ENCODE measurements at regions not wholly inside any gene's neighbourhood (a gene's known extent, or its start where the extent isn't known, plus 50 kb on each side); places are given as distances from the start of the nearest gene placed in this dataset.

GRCh38 chr9:10843151-10843550, 230.3 kb upstream of the PTPRD start:
- H3K9me3 ChIP-seq (ENCODE audit: control insufficient read depth, insufficient read depth, low read depth, low read length), result no peaks in the 10 kb centered on the region
- ATAC-seq (no peak), DNase-seq (ENCODE audit: low read depth, low spot score) (no peak)
- no peak overlapping the region for H3K27ac ChIP-seq (ENCODE audit: low read length)
- ChIA-PET POLR2A (no interaction called here), CTCF (no interaction called here)
- no peaks in the 10 kb centered on the region for H3K36me3 ChIP-seq (ENCODE audit: control insufficient read depth, insufficient read depth, low read length)
- no TSS peak for BruUV-seq (replicated peaks)
- no peaks in the 10 kb centered on the region for H3K4me1 ChIP-seq (ENCODE audit: control insufficient read depth, insufficient read depth, low read length)
- no peak for TF ChIP-seq REST (IDR thresholded peaks at IDR 0.05; ENCODE audit: insufficient read depth in 1 of 2, low read depth in 2 of 2, low read length in 1 of 2)
- no peak for TF ChIP-seq CTCF (IDR thresholded peaks at IDR 0.05)
- no peak for TF ChIP-seq TCF7L2 (IDR thresholded peaks at IDR 0.05; ENCODE audit: low read depth, low read length)
- no peak for TF ChIP-seq POLR2AphosphoS5 (IDR thresholded peaks at IDR 0.05; ENCODE audit: low read depth, low read length)
- no peak for TF ChIP-seq SIN3A (IDR thresholded peaks at IDR 0.05; ENCODE audit: borderline replicate concordance, insufficient read depth, low read depth, low read length)
- intact Hi-C loops (cut with micrococcal nuclease; ENCODE audit: unreplicated experiment), result no loop called here
- no peaks in the 10 kb centered on the region for H3K27me3 ChIP-seq (ENCODE audit: control insufficient read depth, insufficient read depth, low read length)
- no peak overlapping the region for H3K4me3 ChIP-seq (ENCODE audit: low read depth in 2 of 2, low read length in 2 of 2)
- in situ Hi-C loops (cut with HindIII; ENCODE audit: low pct_unique_long_range_greater_than_20kb, low sequenced_read_pairs), result no loop called here

- no peak for TF ChIP-seq POLR2AphosphoS5 (IDR thresholded peaks at IDR 0.05; ENCODE audit: low read depth, low read length)
- TF ChIP-seq TCF7L2 (IDR thresholded peaks at IDR 0.05; ENCODE audit: low read depth, low read length), result no peak
- TF ChIP-seq CTCF (IDR thresholded peaks at IDR 0.05), result no peak
- no peak for TF ChIP-seq REST (IDR thresholded peaks at IDR 0.05; ENCODE audit: insufficient read depth in 1 of 2, low read depth in 2 of 2, low read length in 1 of 2)
- TF ChIP-seq SIN3A (IDR thresholded peaks at IDR 0.05; ENCODE audit: borderline replicate concordance, insufficient read depth, low read depth, low read length), result no peak
- Histone ChIP-seq H3K27me3 (ENCODE audit: control insufficient read depth, insufficient read depth, low read length) (no peaks in the 10 kb centered on the region), H3K4me3 (ENCODE audit: low read depth in 2 of 2, low read length in 2 of 2) (no peak overlapping the region), H3K9me3 (ENCODE audit: control insufficient read depth, insufficient read depth, low read depth, low read length) (no peaks in the 10 kb centered on the region), H3K27ac (ENCODE audit: low read length) (no peak overlapping the region), H3K4me1 (ENCODE audit: control insufficient read depth, insufficient read depth, low read length) (no peaks in the 10 kb centered on the region), H3K36me3 (ENCODE audit: control insufficient read depth, insufficient read depth, low read length) (no peaks in the 10 kb centered on the region)
- in situ Hi-C loops (cut with HindIII; ENCODE audit: low pct_unique_long_range_greater_than_20kb, low sequenced_read_pairs) (no loop called here), intact Hi-C loops (cut with micrococcal nuclease; ENCODE audit: unreplicated experiment) (no loop called here)
- no peak for DNase-seq (ENCODE audit: low read depth, low spot score)
- ChIA-PET CTCF (no interaction called here), POLR2A (no interaction called here)
- BruUV-seq (replicated peaks), result no TSS peak
- ATAC-seq, result no peak
These were observed 243.0 kb upstream of the PTPRD start for GRCh38 chr9:10855847-10856246.

All from Panc1 (cell line).